NT2/D1 (cell line): ENCODE measurements at regions not wholly inside any gene's neighbourhood (a gene's known extent, or its start where the extent isn't known, plus 50 kb on each side); places are given as distances from the start of the nearest gene placed in this dataset.

Experiments used
- YY1 ChIP-seq: IDR thresholded peaks from 2 replicates; pipeline ENCODE4 v1.6.1; 2011; ENCODE audit not compliant: insufficient read length, insufficient read depth
- ZNF274 ChIP-seq: IDR thresholded peaks from 2 replicates; pipeline ENCODE4 v1.6.1; 2011; ENCODE audit warnings: mild to moderate bottlenecking, low read depth, low read length

GRCh38 chr5:176144508-176144907 lies 93.7 kb upstream of the SIMC1 start:
- TF ChIP-seq YY1 = no peak
- TF ChIP-seq ZNF274 = no peak
